Iris pigment epithelial cell (primary cell): ENCODE measurements at regions not wholly inside any gene's neighbourhood (a gene's known extent, or its start where the extent isn't known, plus 50 kb on each side); places are given as distances from the start of the nearest gene placed in this dataset.

ENCODE experiments used
- DNase-seq: peaks from one replicate; pipeline ENCODE4 v3.0.0-alpha.2; 2011; ENCODE audit warnings: low read depth

GRCh38 chr2:120809151-120809550 lies 73.5 kb downstream of the GLI2 start:
- no peak for DNase-seq

- no peak for DNase-seq
Measured at GRCh38 chr2:120809609-120810440, 74.2 kb downstream of the GLI2 start.

DNA sequence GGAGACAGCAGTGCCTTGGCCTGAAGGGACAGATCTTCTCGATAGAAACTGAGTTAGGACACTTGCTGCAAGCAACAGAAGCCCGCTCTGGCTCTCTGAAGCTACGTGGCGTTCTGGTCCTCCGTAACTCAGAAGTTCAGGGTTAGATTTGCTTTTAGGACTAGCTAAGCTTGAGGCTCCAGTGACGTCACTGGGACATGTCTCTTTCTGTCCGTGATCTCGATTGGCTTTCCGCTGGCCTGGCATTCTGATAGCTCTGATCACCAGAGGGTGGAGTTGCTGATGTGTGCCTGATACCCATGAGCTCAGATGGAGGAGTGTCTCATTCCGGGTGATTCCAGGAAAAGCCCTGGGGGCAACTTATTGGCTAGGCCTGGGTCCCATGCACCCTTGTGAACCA lies 75.0 kb downstream of the GLI2 start:
- no peak for DNase-seq

GRCh38 chr2:120812866-120813265 lies 77.2 kb downstream of the GLI2 start:
- no peak for DNase-seq

GRCh38 chr2:120814352-120814751 lies 78.7 kb downstream of the GLI2 start:
- DNase-seq, result no peak

DNA sequence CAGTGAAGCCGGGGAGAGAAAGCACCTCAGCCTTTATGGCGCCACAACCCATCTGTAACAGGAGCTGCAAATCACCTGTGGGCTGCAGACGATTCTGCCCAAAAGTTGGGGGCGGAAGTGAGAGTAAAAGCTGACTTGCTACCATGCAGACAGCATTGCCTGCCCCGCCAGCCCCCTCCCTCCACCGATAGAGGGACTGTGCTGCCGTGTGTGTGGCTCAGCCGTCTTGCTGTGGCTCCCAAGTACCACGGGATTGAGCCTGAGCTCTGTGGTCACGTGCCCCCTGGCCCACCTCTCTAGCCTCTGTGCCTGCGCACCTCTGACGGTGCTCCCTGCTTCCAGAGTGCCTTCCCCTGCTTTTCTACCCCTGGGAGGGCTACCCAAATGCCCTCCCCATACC lies 79.6 kb downstream of the GLI2 start:
- no peak for DNase-seq

DNA sequence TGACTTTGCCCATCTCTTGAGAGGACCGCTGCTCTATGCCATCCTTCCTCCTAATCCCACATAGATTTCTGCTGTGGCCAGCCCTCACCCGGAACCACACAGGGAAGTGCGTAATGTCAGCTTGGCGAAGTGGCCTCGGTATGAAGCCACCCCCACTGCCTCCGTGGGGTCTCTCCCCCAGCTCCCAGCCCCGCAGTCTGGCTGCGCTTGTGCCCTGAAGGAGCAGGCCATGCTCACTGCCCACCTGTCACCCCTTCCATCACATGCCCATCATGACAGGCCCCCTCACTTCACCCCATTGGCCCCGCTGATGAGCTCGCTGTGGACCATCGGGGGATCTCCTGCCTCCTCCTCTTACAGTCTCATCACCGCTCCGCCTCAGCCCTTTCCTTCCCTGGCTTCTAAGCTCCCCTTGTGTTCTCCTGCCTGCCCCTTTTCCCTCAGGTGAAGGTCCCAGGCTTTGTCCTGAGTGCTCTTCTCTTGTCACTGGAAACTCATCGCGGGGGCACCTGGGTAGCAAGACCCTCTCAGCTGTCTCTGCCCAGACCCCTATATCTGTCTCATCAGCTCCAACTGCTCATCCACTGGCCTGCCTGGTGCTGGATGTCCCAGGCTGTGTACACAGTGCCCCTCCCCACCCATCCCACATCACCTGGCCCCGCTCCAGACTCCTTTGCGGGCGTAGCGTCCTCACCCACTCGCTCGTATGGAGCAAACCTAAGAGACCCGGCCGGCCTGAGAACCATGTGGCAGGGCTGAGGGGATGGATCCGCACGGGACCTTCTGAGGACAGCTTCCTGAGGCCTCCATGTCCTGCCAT lies 81.7 kb downstream of the GLI2 start:
- no peak for DNase-seq

- no peak for DNase-seq
Measured at GRCh38 chr2:120817956-120818325, 82.3 kb downstream of the GLI2 start.

DNA sequence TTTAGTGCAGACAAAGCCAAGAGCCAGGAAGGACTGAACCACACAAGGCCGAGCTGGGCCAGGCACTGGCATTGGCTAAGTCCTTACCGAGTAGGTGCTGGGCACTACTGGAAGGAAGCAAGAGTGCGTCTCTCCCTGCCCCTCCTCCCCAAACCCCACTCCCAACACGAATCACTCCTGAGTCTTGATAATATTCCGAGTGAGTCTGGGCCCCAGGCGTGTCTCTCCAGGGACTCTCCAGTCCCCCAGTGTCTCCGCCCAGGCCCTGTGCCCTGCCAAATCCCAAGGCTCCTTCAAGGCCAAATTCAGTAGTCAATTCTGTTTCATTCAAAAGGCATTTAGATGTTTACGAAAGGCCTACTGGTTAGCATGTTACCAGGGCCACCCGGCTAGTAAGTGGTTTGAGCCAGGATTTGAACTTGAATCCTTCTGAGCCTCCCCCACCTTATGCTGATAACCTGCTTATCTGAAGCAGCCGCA lies 82.8 kb downstream of the GLI2 start:
- DNase-seq, result peak; percentile 94

GRCh38 chr2:120819720-120820210 lies 84.1 kb downstream of the GLI2 start:
- peak; percentile 11 for DNase-seq

GRCh38 chr2:120820263-120820952 lies 84.7 kb downstream of the GLI2 start:
- peak; percentile 76 for DNase-seq

DNA sequence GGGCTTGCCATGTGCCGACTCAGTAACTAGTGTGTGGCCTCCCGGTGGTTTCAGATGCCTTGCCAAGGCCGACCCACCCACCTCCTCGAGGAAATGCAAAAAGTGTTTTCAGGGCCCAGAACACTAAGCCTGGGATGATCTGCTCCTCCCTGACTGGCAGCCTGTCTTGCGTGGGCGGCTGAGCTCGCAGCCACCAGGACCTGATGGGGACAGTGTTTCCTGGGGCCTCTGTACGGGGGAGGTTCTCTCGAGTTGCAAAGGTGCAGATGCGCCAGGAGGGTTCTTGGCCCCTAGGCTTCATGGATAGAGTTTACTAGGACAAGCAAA lies 85.2 kb downstream of the GLI2 start:
- DNase-seq, result peak; percentile 71

DNA sequence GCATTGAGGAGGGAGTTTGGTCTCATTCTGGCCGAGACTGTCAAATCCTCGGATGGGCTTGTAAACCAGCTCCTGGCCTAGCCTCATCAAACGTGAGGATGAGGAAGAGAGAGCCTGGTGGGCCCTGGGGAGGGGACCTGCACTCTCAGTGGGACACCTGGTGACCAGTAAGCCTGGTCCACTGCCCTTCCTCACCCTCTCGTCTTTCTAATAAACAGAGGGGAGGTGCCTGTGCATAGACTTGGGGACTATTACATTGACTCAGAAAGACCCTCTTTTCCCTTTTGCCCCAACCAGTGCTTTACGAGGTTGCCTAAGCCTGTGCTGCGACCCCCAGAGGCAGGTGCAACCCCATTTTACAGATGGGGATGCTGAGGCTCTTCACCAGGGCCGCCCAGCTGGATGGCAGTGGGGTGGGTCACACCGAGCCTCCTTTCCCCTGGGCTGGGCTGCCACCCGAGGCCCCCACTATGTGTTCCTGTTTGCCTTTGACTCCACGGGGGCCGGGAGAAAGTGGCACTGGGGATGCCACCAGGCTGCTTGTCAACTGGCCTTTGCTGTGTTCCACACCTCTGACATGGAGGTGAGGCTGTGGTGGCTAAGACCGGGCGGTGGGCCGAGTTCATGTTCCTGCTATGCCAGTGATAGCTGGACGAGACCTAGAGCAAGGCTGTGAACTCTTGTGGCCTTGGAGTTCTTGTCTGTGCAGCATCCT lies 85.9 kb downstream of the GLI2 start:
- DNase-seq, result no peak

DNA sequence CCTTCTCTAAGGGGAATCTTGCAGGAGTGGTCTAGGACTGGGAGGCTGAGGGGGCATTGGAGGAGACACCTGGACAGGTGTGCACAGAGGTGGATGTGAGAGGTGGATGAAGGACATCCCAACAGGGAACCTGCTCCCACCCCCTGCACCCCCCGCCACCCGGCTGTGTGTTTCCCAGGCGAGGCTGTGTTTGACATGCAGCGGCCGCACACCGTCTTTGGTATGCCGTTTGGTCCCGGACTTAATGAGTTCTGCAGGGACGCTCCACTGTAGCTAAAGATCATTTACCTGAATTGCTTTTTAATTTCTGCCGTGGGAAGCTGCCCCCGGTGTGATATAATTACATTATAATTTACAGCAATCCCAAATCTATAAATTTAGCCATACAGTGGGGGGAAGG lies 87.3 kb downstream of the GLI2 start:
- DNase-seq, result no peak

DNA sequence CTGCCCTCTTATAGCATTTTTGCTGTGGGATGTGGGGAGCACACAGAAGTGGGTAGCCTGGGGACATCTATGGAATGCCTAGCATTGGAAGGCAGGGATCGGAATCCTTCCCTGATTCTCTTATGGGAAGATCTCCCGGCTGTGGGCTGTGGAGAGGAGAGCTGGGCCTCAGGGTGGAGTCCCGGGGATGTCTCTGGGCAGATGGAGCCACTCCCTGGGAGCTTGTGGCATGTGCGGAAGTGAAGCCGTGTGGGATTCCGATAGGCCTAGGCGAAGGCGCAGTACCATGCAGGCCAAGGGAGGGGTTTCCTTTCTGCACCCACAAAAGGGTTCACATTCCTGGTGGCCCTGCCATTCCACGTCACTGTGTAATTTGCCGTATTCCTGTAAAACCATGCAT lies 87.9 kb downstream of the GLI2 start:
- DNase-seq, result no peak

- no peak for DNase-seq
Measured at GRCh38 chr2:120824246-120824645, 88.6 kb downstream of the GLI2 start.

GRCh38 chr2:120825370-120826259 lies 89.9 kb downstream of the GLI2 start:
- peak; percentile 60 for DNase-seq

DNA sequence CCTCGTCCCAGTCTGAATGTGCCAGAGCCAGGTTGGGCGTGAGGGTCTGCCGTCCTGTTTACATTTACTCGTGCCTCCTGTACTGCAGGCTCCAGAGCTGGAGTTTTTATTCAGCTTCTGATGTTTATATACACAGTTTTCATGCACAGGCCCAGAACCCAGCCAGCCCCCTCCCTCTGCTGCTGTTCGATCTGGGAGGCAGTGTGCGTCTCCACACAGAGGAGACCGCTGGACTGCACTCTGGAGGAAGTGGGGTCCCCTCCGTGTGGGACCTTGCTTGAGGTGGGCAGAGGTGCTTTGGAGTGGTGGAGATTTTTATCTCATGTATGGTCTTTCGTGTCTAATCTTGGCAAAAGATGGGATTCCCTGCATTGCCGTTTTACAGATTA lies 90.6 kb downstream of the GLI2 start:
- no peak for DNase-seq

- DNase-seq, result no peak
Measured at GRCh38 chr2:120826716-120827410, 91.2 kb downstream of the GLI2 start.

GRCh38 chr2:120828066-120828465 lies 92.4 kb downstream of the GLI2 start:
- DNase-seq, result no peak
